NCI-H748 (cell line): ENCODE measurements at regions not wholly inside any gene's neighbourhood (a gene's known extent, or its start where the extent isn't known, plus 50 kb on each side); places are given as distances from the start of the nearest gene placed in this dataset.
"Not testable (repeated sequence)": the region's sequence is repeated elsewhere in the genome, so short reads cannot be mapped to it uniquely, and the experiment has no call there.

Experiments
- DNase-seq: peaks from one replicate; lab custom pipeline; 2025; ENCODE audit not compliant: unreplicated experiment; lab: John Stamatoyannopoulos, UW

GRCh38 chr4:14404730-14405129 is 597.6 kb upstream of the CPEB2 start:
- DNase-seq = no peak

GRCh38 chr4:14410516-14410915 is 591.8 kb upstream of the CPEB2 start:
- DNase-seq = peak; percentile 16

GRCh38 chr4:14415146-14415545 is 587.1 kb upstream of the CPEB2 start:
- no peak for DNase-seq

GRCh38 chr4:14419516-14419915 is 582.8 kb upstream of the CPEB2 start:
- DNase-seq = no peak

GRCh38 chr4:14426297-14426696 is 576.0 kb upstream of the CPEB2 start:
- not testable (repeated sequence) for DNase-seq

- DNase-seq = no peak
Measured at GRCh38 chr4:14428125-14428524, 574.2 kb upstream of the CPEB2 start.

- DNase-seq = no peak
Measured at GRCh38 chr4:14431155-14432134, 570.8 kb upstream of the CPEB2 start.

- DNase-seq = no peak
Measured at GRCh38 chr4:14434483-14434882, 567.8 kb upstream of the CPEB2 start.

GRCh38 chr4:14434916-14435315 is 567.4 kb upstream of the CPEB2 start:
- no peak for DNase-seq

- no peak for DNase-seq
Measured at GRCh38 chr4:14441561-14441960, 560.7 kb upstream of the CPEB2 start.

- no peak for DNase-seq
Measured at GRCh38 chr4:14445882-14446281, 556.4 kb upstream of the CPEB2 start.

- no peak for DNase-seq
Measured at GRCh38 chr4:14446311-14446710, 556.0 kb upstream of the CPEB2 start.

- DNase-seq = no peak
Measured at GRCh38 chr4:14446904-14447303, 555.4 kb upstream of the CPEB2 start.

- no peak for DNase-seq
Measured at GRCh38 chr4:14449308-14449707, 553.0 kb upstream of the CPEB2 start.

- DNase-seq = no peak
Measured at GRCh38 chr4:14452001-14452400, 550.3 kb upstream of the CPEB2 start.

- no peak for DNase-seq
Measured at GRCh38 chr4:14452764-14453163, 549.5 kb upstream of the CPEB2 start.

GRCh38 chr4:14458463-14458862 is 543.8 kb upstream of the CPEB2 start:
- DNase-seq = no peak

GRCh38 chr4:14465057-14465456 is 537.2 kb upstream of the CPEB2 start:
- DNase-seq = no peak

GRCh38 chr4:14465507-14465906 is 536.8 kb upstream of the CPEB2 start:
- peak; percentile 32 for DNase-seq

GRCh38 chr4:14478504-14478903 is 523.8 kb upstream of the CPEB2 start:
- peak; percentile 81 for DNase-seq

- DNase-seq = no peak
Measured at GRCh38 chr4:14496408-14496807, 505.9 kb upstream of the CPEB2 start.

- no peak for DNase-seq
Measured at GRCh38 chr4:14496969-14497368, 505.3 kb upstream of the CPEB2 start.

GRCh38 chr4:14504162-14504561 is 498.1 kb upstream of the CPEB2 start:
- no peak for DNase-seq
